C4-2B (cell line): ENCODE measurements at regions not wholly inside any gene's neighbourhood (a gene's known extent, or its start where the extent isn't known, plus 50 kb on each side); places are given as distances from the start of the nearest gene placed in this dataset.

Experiments
- CTCF ChIP-seq: fragments of 450-650 bp; conservative IDR thresholded peaks from 2 replicates; pipeline ENCODE4 v1.5.1; 2017; ENCODE audit warnings: mild to moderate bottlenecking
- ZFX ChIP-seq: fragments of 450-650 bp; IDR thresholded peaks from 2 replicates; pipeline ENCODE4 v1.6.1; 2017

DNA sequence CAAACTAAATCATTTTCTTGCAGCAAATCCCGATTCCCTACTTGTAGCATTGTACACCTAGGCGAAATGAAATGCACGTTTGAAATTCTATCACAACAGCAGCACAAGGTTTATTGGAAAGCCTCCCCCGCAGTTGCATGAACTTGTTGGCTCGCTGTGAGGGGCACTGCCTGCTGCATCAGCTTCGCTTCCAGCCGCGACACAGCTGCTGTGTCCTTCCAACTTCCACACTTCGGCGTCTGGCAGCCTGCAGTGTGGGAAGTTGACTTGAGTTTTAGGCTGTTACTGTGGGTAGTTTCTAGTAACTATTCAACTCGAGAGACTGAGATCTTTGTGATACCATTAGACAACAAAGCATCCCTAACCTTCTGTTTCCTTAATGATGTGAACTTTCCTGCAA is 315.8 kb upstream of the TPK1 start:
- TF ChIP-seq CTCF = no peak
- no peak for TF ChIP-seq ZFX
